Fibroblast of lung (primary cell): ENCODE measurements at regions not wholly inside any gene's neighbourhood (a gene's known extent, or its start where the extent isn't known, plus 50 kb on each side); places are given as distances from the start of the nearest gene placed in this dataset.

Experiments
- DNase-seq, 2 donors: peaks; one replicate each; pipeline versions ENCODE4 v3.0.0 to v3.0.0-alpha.2; 2010; ENCODE audit warnings: low read depth in 2 of 2
- H2AFZ ChIP-seq: 2 replicates; pipeline ENCODE4 v1.5.1; 2012; ENCODE audit warnings: low read length, control low read depth, inconsistent platforms
- H3K27ac ChIP-seq: 2 replicates; pipeline ENCODE4 v1.5.1; 2011; ENCODE audit warnings: low read length, control low read depth; ENCODE audit not compliant: insufficient read depth
- H3K27me3 ChIP-seq: 2 replicates; pipeline ENCODE4 v1.5.1; 2011; ENCODE audit warnings: mild to moderate bottlenecking, low read length; ENCODE audit not compliant: control insufficient read depth, insufficient read depth
- H3K36me3 ChIP-seq: 2 replicates; pipeline ENCODE4 v1.5.1; 2011; ENCODE audit warnings: low read length; ENCODE audit not compliant: control insufficient read depth, insufficient read depth
- H3K4me1 ChIP-seq: 2 replicates; pipeline ENCODE4 v1.5.1; 2011; ENCODE audit warnings: low read length; ENCODE audit not compliant: control insufficient read depth, insufficient read depth; ENCODE audit errors: extremely low read depth
- H3K4me2 ChIP-seq: 2 replicates; pipeline ENCODE4 v1.5.1; 2011; ENCODE audit warnings: low read length, control low read depth; ENCODE audit not compliant: insufficient read depth; ENCODE audit errors: extremely low read depth
- H3K4me3 ChIP-seq, 4 experiments: fragments of 200-600 bp in 1 of 4; sonication (generic) in 1 of 4; replicated peaks in 1 of 4; 2 replicates each; pipeline ENCODE4 v1.5.1; 2011 to 2016; ENCODE audit warnings: low read length in 4 of 4, low read depth in 3 of 4, mild to moderate bottlenecking in 3 of 4, control low read depth in 2 of 4, inconsistent platforms in 1 of 4, mixed read lengths in 1 of 4; ENCODE audit not compliant: insufficient read depth in 1 of 4; ENCODE audit errors: control extremely low read depth in 1 of 4
- H3K79me2 ChIP-seq: 2 replicates; pipeline ENCODE4 v1.5.1; 2012; ENCODE audit warnings: mild to moderate bottlenecking, low read length, inconsistent platforms; ENCODE audit not compliant: control insufficient read depth, insufficient read depth
- H3K9ac ChIP-seq: 2 replicates; pipeline ENCODE4 v1.5.1; 2011; ENCODE audit warnings: mild to moderate bottlenecking, low read length, control low read depth; ENCODE audit not compliant: insufficient read depth
- H3K9me3 ChIP-seq: 2 replicates; pipeline ENCODE4 v1.5.1; 2012; ENCODE audit warnings: low read depth, low read length; ENCODE audit not compliant: control insufficient read depth, insufficient read depth
- H4K20me1 ChIP-seq: 2 replicates; pipeline ENCODE4 v1.5.1; 2011; ENCODE audit warnings: low read length; ENCODE audit not compliant: control insufficient read depth, insufficient read depth; ENCODE audit errors: extremely low read depth
- EZH2 ChIP-seq: IDR thresholded peaks from 2 replicates; pipeline ENCODE4 v1.5.1; 2012; ENCODE audit warnings: low read length, control low read depth, mild to moderate bottlenecking; ENCODE audit errors: missing control alignments
- TF ChIP-seq, protein P1 (sequence below), 2 donors: IDR thresholded peaks in 1 of 2; conservative IDR thresholded peaks in 1 of 2; 1 replicate in 1 of 2; 2 replicates in 1 of 2; pipeline ENCODE4 v1.5.1; 2011 to 2012; ENCODE audit warnings: low read length in 2 of 2, control low read depth in 1 of 2, inconsistent platforms in 1 of 2, low read depth in 1 of 2, mild to moderate bottlenecking in 1 of 2

DNA sequence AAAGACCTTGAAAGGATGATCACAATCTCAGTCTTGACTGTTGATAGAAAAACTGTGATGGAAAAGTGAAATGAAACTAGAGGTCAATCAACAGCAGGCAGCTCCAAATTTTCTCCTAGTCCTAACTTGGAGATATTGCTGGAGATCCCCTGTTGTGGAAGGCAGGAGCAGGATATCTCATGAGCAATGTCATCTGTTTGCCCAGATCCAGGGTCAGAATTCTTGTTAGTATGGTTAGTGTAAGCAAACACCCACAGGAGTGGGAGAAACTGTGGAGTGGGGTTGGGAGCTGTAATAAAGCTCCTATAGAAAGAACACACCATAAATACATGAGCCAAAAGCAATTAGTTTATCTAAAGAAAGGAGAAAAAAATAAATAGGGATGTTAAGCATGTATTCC is 169.0 kb downstream of the AKR1D1 start:
- DNase-seq, result no peak
- TF ChIP-seq, protein P1, sequence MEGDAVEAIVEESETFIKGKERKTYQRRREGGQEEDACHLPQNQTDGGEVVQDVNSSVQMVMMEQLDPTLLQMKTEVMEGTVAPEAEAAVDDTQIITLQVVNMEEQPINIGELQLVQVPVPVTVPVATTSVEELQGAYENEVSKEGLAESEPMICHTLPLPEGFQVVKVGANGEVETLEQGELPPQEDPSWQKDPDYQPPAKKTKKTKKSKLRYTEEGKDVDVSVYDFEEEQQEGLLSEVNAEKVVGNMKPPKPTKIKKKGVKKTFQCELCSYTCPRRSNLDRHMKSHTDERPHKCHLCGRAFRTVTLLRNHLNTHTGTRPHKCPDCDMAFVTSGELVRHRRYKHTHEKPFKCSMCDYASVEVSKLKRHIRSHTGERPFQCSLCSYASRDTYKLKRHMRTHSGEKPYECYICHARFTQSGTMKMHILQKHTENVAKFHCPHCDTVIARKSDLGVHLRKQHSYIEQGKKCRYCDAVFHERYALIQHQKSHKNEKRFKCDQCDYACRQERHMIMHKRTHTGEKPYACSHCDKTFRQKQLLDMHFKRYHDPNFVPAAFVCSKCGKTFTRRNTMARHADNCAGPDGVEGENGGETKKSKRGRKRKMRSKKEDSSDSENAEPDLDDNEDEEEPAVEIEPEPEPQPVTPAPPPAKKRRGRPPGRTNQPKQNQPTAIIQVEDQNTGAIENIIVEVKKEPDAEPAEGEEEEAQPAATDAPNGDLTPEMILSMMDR (conservative IDR thresholded peaks at IDR 0.05 in 1 of 2, IDR thresholded peaks at IDR 0.05 in 1 of 2; ENCODE audit: low read depth in 1 of 2, low read length in 2 of 2), result no peak
- TF ChIP-seq EZH2, result no peak
- H3K27ac ChIP-seq, result no peak overlapping the region

DNA sequence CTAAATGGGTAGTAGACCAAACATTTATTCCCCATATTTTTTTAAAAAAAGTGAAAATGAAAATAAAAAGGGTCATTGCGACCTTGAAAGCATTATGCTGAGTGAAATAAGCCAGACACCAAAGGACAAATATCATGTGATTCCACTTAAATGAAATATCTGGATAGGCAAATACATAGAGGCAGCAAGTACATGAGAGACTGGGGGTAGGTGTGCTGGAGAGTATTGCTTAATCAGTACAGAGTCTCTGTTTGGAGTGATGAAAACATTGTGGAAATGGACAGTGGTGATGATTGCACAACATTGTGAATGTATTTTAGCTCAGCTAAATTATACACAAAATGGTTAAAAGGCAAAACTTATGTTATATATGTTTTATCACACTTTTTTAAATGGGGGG is 169.4 kb downstream of the AKR1D1 start:
- Histone ChIP-seq H4K20me1 (no peaks in the 10 kb centered on the region), H3K4me1 (no peaks in the 10 kb centered on the region), H3K27me3 (no peaks in the 10 kb centered on the region), H3K4me2 (no peak overlapping the region), H3K36me3 (no peaks in the 10 kb centered on the region), H3K9me3 (no peaks in the 10 kb centered on the region), H2AFZ (no peak overlapping the region), H3K9ac (no peak overlapping the region), H3K79me2 (no peaks in the 10 kb centered on the region), H3K27ac (no peak overlapping the region), H3K4me3 (no peak overlapping the region)
- TF ChIP-seq, protein P1 (conservative IDR thresholded peaks at IDR 0.05 in 1 of 2, IDR thresholded peaks at IDR 0.05 in 1 of 2; ENCODE audit: low read depth in 1 of 2, low read length in 2 of 2), result no peak
- no peak for TF ChIP-seq EZH2
- peak; percentile 24 to 30 for DNase-seq

More for the DNA sequence above, 169.0 kb downstream of the AKR1D1 start:
- Histone ChIP-seq H3K9ac (no peak overlapping the region), H3K9me3 (no peaks in the 10 kb centered on the region), H3K4me2 (no peak overlapping the region), H3K79me2 (no peaks in the 10 kb centered on the region), H4K20me1 (no peaks in the 10 kb centered on the region), H2AFZ (no peak overlapping the region), H3K27me3 (no peaks in the 10 kb centered on the region), H3K36me3 (no peaks in the 10 kb centered on the region), H3K4me1 (no peaks in the 10 kb centered on the region), H3K4me3 (no peak overlapping the region)

DNA sequence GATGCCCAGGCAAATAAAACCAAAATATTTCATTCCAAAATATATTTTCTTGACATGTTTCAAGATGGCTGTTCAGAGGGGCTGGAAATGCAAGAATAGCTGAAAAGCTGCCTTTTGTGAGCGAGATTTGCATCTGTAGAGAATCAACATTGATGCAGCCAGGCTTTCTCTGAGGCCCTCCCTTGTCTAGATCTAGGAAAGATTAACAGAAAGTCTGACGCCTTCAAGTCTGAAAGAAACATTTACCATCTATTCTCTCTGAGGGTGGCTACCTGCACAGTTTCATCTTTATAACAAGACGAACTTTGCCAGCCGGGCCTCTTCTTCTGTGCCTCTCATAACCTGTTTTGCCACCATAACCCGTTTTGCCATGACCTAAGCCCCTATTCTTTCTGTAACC is 170.2 kb downstream of the AKR1D1 start:
- H3K9ac ChIP-seq, result no peak overlapping the region
- no peaks in the 10 kb centered on the region for H3K9me3 ChIP-seq
- H3K27ac ChIP-seq, result no peak overlapping the region
- DNase-seq, result no peak
- no peak overlapping the region for H2AFZ ChIP-seq
- TF ChIP-seq, protein P1 (conservative IDR thresholded peaks at IDR 0.05 in 1 of 2, IDR thresholded peaks at IDR 0.05 in 1 of 2; ENCODE audit: low read depth in 1 of 2, low read length in 2 of 2), result no peak
- H3K4me1 ChIP-seq, result no peaks in the 10 kb centered on the region
- no peaks in the 10 kb centered on the region for H3K79me2 ChIP-seq
- no peaks in the 10 kb centered on the region for H4K20me1 ChIP-seq
- no peak overlapping the region for H3K4me3 ChIP-seq
- no peaks in the 10 kb centered on the region for H3K27me3 ChIP-seq
- H3K36me3 ChIP-seq, result no peaks in the 10 kb centered on the region
- H3K4me2 ChIP-seq, result no peak overlapping the region
